22Rv1 (cell line): ENCODE measurements at regions not wholly inside any gene's neighbourhood (a gene's known extent, or its start where the extent isn't known, plus 50 kb on each side); places are given as distances from the start of the nearest gene placed in this dataset.

Source experiments
- CTCF ChIP-seq: fragments of 450-650 bp; IDR thresholded peaks from 2 replicates; pipeline ENCODE4 v1.5.1; 2017; ENCODE audit warnings: mild to moderate bottlenecking
- ZFX ChIP-seq: fragments of 450-650 bp; IDR thresholded peaks from 2 replicates; pipeline ENCODE4 v1.6.1; 2017; ENCODE audit warnings: antibody characterized with exemption, borderline replicate concordance

- TF ChIP-seq CTCF (no peak), ZFX (no peak)
These were observed 831.7 kb upstream of the ARPP21 start for GRCh38 chr3:34807611-34808010.
